RWPE1 (cell line): ENCODE measurements at regions not wholly inside any gene's neighbourhood (a gene's known extent, or its start where the extent isn't known, plus 50 kb on each side); places are given as distances from the start of the nearest gene placed in this dataset.

Experiments
- CTCF ChIA-PET: fragments of 350-600 bp; sonication (Branson Sonifier 250); formaldehyde crosslinking; extraction: SDS; loops from one replicate; lab custom pipeline; 2021; lab: Yijun Ruan, JAX
- POLR2A ChIA-PET: fragments of 400-600 bp; formaldehyde crosslinking; extraction: SDS; loops from one replicate; lab custom pipeline; 2020; ENCODE audit warnings: antibody characterized with exemption; ENCODE audit not compliant: low non-redundant PET; lab: Yijun Ruan, JAX
- DNase-seq: peaks from one replicate; pipeline ENCODE4 v3.0.0; 2012; ENCODE audit warnings: low spot score
- H3K27ac ChIP-seq: fragments of 450-650 bp; 2 replicates; pipeline ENCODE4 v1.5.1; 2017
- TF ChIP-seq, protein P1 (sequence below): fragments of 450-650 bp; conservative IDR thresholded peaks from 2 replicates; pipeline ENCODE4 v1.5.1; 2017; ENCODE audit warnings: low read depth, mild to moderate bottlenecking

DNA sequence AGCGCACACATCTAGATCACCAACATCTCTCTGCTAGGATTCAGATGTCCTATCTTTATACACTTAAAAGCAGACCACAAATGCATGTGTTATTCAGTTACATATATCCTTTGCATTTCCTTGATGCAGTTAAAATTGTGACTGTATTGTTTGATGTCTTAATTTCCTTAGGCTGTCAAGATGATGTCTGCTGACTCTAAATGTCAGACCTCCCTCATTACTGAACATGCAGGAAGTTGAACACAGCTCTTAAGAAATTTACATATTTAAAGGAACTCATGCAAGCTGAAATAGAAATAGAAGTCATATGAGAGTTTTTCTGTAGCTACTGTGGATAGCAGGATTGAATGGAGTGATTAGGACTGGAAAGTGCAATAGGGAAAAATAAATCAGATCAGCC lies 336.5 kb upstream of the SEMA6A start:
- CTCF ChIA-PET: no interaction called here
- TF ChIP-seq, protein P1, sequence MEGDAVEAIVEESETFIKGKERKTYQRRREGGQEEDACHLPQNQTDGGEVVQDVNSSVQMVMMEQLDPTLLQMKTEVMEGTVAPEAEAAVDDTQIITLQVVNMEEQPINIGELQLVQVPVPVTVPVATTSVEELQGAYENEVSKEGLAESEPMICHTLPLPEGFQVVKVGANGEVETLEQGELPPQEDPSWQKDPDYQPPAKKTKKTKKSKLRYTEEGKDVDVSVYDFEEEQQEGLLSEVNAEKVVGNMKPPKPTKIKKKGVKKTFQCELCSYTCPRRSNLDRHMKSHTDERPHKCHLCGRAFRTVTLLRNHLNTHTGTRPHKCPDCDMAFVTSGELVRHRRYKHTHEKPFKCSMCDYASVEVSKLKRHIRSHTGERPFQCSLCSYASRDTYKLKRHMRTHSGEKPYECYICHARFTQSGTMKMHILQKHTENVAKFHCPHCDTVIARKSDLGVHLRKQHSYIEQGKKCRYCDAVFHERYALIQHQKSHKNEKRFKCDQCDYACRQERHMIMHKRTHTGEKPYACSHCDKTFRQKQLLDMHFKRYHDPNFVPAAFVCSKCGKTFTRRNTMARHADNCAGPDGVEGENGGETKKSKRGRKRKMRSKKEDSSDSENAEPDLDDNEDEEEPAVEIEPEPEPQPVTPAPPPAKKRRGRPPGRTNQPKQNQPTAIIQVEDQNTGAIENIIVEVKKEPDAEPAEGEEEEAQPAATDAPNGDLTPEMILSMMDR: no peak
- no peak overlapping the region for H3K27ac ChIP-seq
- POLR2A ChIA-PET: no interaction called here
- no peak for DNase-seq

- DNase-seq: no peak
- POLR2A ChIA-PET: no interaction called here
- TF ChIP-seq, protein P1: no peak
- CTCF ChIA-PET: no interaction called here
- H3K27ac ChIP-seq: no peak overlapping the region
These were observed 333.9 kb upstream of the SEMA6A start for GRCh38 chr5:116908537-116908936.

GRCh38 chr5:116905885-116906284 lies 331.3 kb upstream of the SEMA6A start:
- no peak overlapping the region for H3K27ac ChIP-seq
- DNase-seq: no peak
- ChIA-PET POLR2A (no interaction called here), CTCF (no interaction called here)
- TF ChIP-seq, protein P1: no peak

DNA sequence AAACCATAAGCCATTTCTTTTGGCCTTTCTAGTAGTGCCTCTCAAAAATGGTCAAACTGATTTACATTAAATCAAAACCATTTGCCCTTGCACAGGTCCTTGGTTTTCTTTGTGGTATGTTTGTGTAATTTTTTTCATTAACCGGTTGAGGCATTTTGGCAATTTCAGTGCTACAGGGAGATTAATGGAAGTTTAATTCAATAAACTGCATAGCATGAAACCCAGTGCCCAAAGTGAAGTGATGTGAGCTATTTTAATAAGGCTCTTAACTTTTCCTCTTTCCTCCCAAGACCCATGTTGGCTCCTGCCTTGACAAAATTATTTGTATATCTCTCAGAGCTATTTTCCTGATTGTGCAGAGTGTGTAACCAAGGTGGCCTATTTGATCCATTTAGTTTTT lies 326.2 kb upstream of the SEMA6A start:
- TF ChIP-seq, protein P1: no peak
- CTCF ChIA-PET: no interaction called here
- POLR2A ChIA-PET: interaction anchor here (0.6 kb wide), 1 partner anchor 90 kb away, joined by 3 read pairs; no protein-coding TSS in a partner anchor
- DNase-seq: no peak
- H3K27ac ChIP-seq: no peak overlapping the region

DNA sequence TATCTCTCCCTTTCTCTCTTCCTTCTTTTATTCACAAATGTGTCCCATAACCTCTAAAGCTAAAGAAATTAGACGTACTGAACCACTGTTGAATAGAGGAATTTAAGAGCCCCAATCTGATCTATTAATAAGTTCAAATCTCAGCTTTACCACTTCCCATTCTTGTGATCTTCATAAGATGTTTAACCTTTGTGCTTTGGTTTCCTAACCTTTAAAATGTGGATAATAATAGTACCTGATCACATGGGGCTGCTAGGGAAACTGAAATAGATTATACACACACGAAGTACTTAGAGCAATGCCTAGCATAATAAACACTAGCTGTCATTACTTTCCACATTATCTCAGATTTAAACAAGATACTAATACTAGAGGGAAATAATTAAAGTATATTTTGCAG lies 324.3 kb upstream of the SEMA6A start:
- POLR2A ChIA-PET: no interaction called here
- TF ChIP-seq, protein P1: no peak
- no peak overlapping the region for H3K27ac ChIP-seq
- DNase-seq: no peak
- CTCF ChIA-PET: no interaction called here

GRCh38 chr5:116897291-116897690 lies 322.7 kb upstream of the SEMA6A start:
- no peak overlapping the region for H3K27ac ChIP-seq
- no peak for DNase-seq
- ChIA-PET CTCF (interaction anchor here (0.8 kb wide), 1 partner anchor 126 kb away, joined by 5 read pairs; no protein-coding TSS in a partner anchor), POLR2A (no interaction called here)
- TF ChIP-seq, protein P1: no peak
